ENCODE measurements at regions not wholly inside any gene's neighbourhood (a gene's known extent, or its start where the extent isn't known, plus 50 kb on each side); places are given as distances from the start of the nearest gene placed in this dataset.

DNA sequence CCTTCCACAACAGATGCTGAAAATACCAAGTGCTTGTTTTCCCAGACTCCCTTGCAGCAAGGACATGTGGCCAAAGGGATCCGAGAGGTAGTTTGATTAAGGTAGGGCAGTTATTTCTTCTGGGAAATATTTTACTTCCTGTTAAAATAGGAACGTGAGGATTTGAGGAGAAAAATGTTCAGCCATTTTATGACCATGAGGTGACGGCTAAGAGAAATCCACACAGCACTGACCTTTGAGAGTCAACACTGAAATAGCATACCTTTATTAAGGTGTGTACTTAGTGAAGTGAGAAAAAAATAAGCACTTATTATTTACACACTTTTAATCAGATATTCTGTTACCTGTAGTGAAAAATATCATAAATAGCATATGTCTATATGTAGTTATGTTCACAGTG, 133.9 kb downstream of the PPP1R3A start:
- no CpG with 5 or more reads among the region's 3 CpGs for WGBS, 2 donors (ENCODE audit: extremely low coverage in 2 of 2, insufficient read length in 2 of 2, insufficient replicate concordance in 1 of 2)
- Histone ChIP-seq H3K4ac (ENCODE audit: low read length) (no peak overlapping the region), H4K8ac (ENCODE audit: low read depth, low read length) (no peak overlapping the region), H3K4me2 (ENCODE audit: insufficient read depth, low read length, poor library complexity, severe bottlenecking) (no peak overlapping the region), H2BK5ac (ENCODE audit: low read length) (no peak overlapping the region), H2BK12ac (ENCODE audit: low read length) (no peak overlapping the region), H3K18ac (ENCODE audit: low read length) (no peak overlapping the region), H4K91ac (ENCODE audit: low read depth, low read length, poor library complexity) (no peak overlapping the region), H2BK120ac (ENCODE audit: low read depth, low read length) (no peak overlapping the region), H3K4me1 (ENCODE audit: control insufficient read depth in 2 of 2, insufficient read depth in 1 of 2, low read depth in 1 of 2, low read length in 2 of 2) (no peaks in the 10 kb centered on the region), H3K79me1 (ENCODE audit: low read depth, low read length) (no peaks in the 10 kb centered on the region), H3K27ac (replicated peaks; ENCODE audit: low read length) (no peak overlapping the region), H3K4me3 (ENCODE audit: low read length in 2 of 2) (no peak overlapping the region), H3K14ac (ENCODE audit: low read length) (no peak overlapping the region), H3K9ac (ENCODE audit: low read depth, low read length, poor library complexity) (no peak overlapping the region), H3K36me3 (replicated peaks in 1 of 2; ENCODE audit: control insufficient read depth in 2 of 2, insufficient read depth in 2 of 2, low read length in 2 of 2) (no peaks in the 10 kb centered on the region), H2BK15ac (ENCODE audit: low read length) (no peak overlapping the region), H3K27me3 (ENCODE audit: control insufficient read depth in 3 of 3, insufficient read depth in 3 of 3, low read depth in 1 of 3, low read length in 3 of 3) (no peaks in the 10 kb centered on the region), H2AFZ (ENCODE audit: low read length) (no peak overlapping the region), H2AK5ac (ENCODE audit: low read depth, low read length) (no peak overlapping the region), H3K9me3 (replicated peaks in 1 of 2; ENCODE audit: control insufficient read depth in 2 of 2, insufficient read depth in 1 of 2, low read depth in 1 of 2, low read length in 2 of 2) (no peaks in the 10 kb centered on the region), H3K23ac (ENCODE audit: low read depth, low read length, poor library complexity) (no peak overlapping the region)
- DNase-seq (ENCODE audit: low spot score): no peak

DNA sequence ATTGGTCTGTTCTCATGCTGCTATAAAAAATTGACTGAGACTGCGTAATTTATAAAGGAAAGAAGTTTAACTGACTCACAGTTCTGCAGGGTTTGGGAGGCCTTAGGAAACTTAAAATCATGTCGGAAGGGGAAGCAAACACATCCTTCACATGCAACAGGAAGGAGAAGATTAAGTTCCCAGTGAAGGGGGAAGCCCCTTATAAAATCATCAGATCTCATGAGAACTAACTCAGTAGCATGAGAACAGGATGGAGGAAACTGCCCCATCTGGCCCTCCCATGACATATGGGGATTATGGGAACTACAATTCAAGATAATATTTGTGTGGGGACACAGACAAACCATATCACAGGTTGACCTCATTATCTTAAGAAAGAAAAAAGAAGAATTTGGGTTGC, 134.5 kb downstream of the PPP1R3A start:
- DNase-seq (ENCODE audit: low spot score): no peak
- no CpG with 5 or more reads among the region's 2 CpGs for WGBS, 2 donors (ENCODE audit: extremely low coverage in 2 of 2, insufficient read length in 2 of 2, insufficient replicate concordance in 1 of 2)
- H3K4me1 ChIP-seq (ENCODE audit: control insufficient read depth in 2 of 2, insufficient read depth in 1 of 2, low read depth in 1 of 2, low read length in 2 of 2): no peaks in the 10 kb centered on the region

DNA sequence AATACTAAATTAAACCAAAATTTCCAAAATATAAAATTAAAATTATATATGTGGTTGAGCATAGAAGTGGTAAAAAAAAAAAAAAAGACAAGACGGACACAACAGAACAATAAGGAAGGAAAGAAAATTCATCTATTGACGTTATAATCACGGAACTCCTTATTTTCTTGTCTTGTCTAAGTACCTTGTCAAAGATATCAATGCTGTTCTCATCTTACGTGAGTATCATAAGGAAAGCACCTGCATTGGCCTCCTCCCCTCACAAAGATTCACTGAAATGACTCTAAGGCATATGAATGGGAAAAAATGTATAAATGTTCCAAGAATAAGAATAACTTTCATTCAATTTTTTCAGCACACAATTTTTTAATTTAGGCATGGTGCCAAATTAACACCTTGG, 135.4 kb downstream of the PPP1R3A start:
- DNase-seq (ENCODE audit: low spot score): no peak
- H3K79me1 ChIP-seq (ENCODE audit: low read depth, low read length): no peaks in the 10 kb centered on the region
- no peak overlapping the region for H2BK15ac ChIP-seq (ENCODE audit: low read length)
- no CpG with 5 or more reads among the region's 4 CpGs for WGBS, 2 donors (ENCODE audit: extremely low coverage in 2 of 2, insufficient read length in 2 of 2, insufficient replicate concordance in 1 of 2)
- no peak overlapping the region for H2BK12ac ChIP-seq (ENCODE audit: low read length)
- no peak overlapping the region for H2AFZ ChIP-seq (ENCODE audit: low read length)
- no peak overlapping the region for H2BK5ac ChIP-seq (ENCODE audit: low read length)
- H2AK5ac ChIP-seq (ENCODE audit: low read depth, low read length): no peak overlapping the region
- no peaks in the 10 kb centered on the region for H3K27me3 ChIP-seq (ENCODE audit: control insufficient read depth in 3 of 3, insufficient read depth in 3 of 3, low read depth in 1 of 3, low read length in 3 of 3)
- H3K36me3 ChIP-seq (replicated peaks in 1 of 2; ENCODE audit: control insufficient read depth in 2 of 2, insufficient read depth in 2 of 2, low read length in 2 of 2): no peaks in the 10 kb centered on the region
- H3K4me2 ChIP-seq (ENCODE audit: insufficient read depth, low read length, poor library complexity, severe bottlenecking): no peak overlapping the region
- no peak overlapping the region for H3K18ac ChIP-seq (ENCODE audit: low read length)
- no peak overlapping the region for H3K4me3 ChIP-seq (ENCODE audit: low read length in 2 of 2)
- no peak overlapping the region for H3K4ac ChIP-seq (ENCODE audit: low read length)
- H3K14ac ChIP-seq (ENCODE audit: low read length): no peak overlapping the region
- H3K9me3 ChIP-seq (replicated peaks in 1 of 2; ENCODE audit: control insufficient read depth in 2 of 2, insufficient read depth in 1 of 2, low read depth in 1 of 2, low read length in 2 of 2): no peaks in the 10 kb centered on the region
- no peak overlapping the region for H3K23ac ChIP-seq (ENCODE audit: low read depth, low read length, poor library complexity)
- H2BK120ac ChIP-seq (ENCODE audit: low read depth, low read length): no peak overlapping the region
- H3K9ac ChIP-seq (ENCODE audit: low read depth, low read length, poor library complexity): no peak overlapping the region
- H3K27ac ChIP-seq (replicated peaks; ENCODE audit: low read length): no peak overlapping the region
- H4K91ac ChIP-seq (ENCODE audit: low read depth, low read length, poor library complexity): no peak overlapping the region
- H3K4me1 ChIP-seq (ENCODE audit: control insufficient read depth in 2 of 2, insufficient read depth in 1 of 2, low read depth in 1 of 2, low read length in 2 of 2): no peaks in the 10 kb centered on the region
- no peak overlapping the region for H4K8ac ChIP-seq (ENCODE audit: low read depth, low read length)

More for the DNA sequence above, 134.5 kb downstream of the PPP1R3A start:
- H3K4me3 ChIP-seq (ENCODE audit: low read length in 2 of 2): no peak overlapping the region
- H3K23ac ChIP-seq (ENCODE audit: low read depth, low read length, poor library complexity): no peak overlapping the region
- H2AFZ ChIP-seq (ENCODE audit: low read length): no peak overlapping the region
- no peak overlapping the region for H2BK120ac ChIP-seq (ENCODE audit: low read depth, low read length)
- H3K36me3 ChIP-seq (replicated peaks in 1 of 2; ENCODE audit: control insufficient read depth in 2 of 2, insufficient read depth in 2 of 2, low read length in 2 of 2): no peaks in the 10 kb centered on the region
- H3K14ac ChIP-seq (ENCODE audit: low read length): no peak overlapping the region
- H2AK5ac ChIP-seq (ENCODE audit: low read depth, low read length): no peak overlapping the region
- H3K27me3 ChIP-seq (ENCODE audit: control insufficient read depth in 3 of 3, insufficient read depth in 3 of 3, low read depth in 1 of 3, low read length in 3 of 3): no peaks in the 10 kb centered on the region
- H3K4ac ChIP-seq (ENCODE audit: low read length): no peak overlapping the region
- no peak overlapping the region for H4K91ac ChIP-seq (ENCODE audit: low read depth, low read length, poor library complexity)
- no peak overlapping the region for H3K27ac ChIP-seq (replicated peaks; ENCODE audit: low read length)
- no peak overlapping the region for H3K4me2 ChIP-seq (ENCODE audit: insufficient read depth, low read length, poor library complexity, severe bottlenecking)
- no peak overlapping the region for H4K8ac ChIP-seq (ENCODE audit: low read depth, low read length)
- H3K9me3 ChIP-seq (replicated peaks in 1 of 2; ENCODE audit: control insufficient read depth in 2 of 2, insufficient read depth in 1 of 2, low read depth in 1 of 2, low read length in 2 of 2): no peaks in the 10 kb centered on the region
- no peaks in the 10 kb centered on the region for H3K79me1 ChIP-seq (ENCODE audit: low read depth, low read length)
- no peak overlapping the region for H3K18ac ChIP-seq (ENCODE audit: low read length)
- H2BK5ac ChIP-seq (ENCODE audit: low read length): no peak overlapping the region
- no peak overlapping the region for H2BK12ac ChIP-seq (ENCODE audit: low read length)
- H3K9ac ChIP-seq (ENCODE audit: low read depth, low read length, poor library complexity): no peak overlapping the region
- no peak overlapping the region for H2BK15ac ChIP-seq (ENCODE audit: low read length)

DNA sequence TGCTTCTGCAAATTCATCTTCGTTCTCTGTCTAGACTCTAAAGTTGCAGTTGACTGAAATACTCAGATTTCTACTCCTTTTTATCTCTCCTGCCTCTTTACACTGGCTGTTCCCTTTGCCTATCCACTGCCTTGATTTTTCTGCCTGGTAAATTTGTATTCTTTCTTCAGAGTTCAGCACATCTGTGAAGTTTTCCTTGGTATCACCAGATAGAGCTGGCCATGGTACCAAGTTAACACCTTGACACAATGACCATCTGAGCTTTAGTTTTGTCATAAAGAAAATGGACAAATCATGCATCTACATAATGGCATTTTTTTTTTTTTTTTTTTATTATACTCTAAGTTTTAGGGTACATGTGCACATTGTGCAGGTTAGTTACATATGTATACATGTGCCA, 143.0 kb downstream of the PPP1R3A start:
- Histone ChIP-seq H2AK5ac (ENCODE audit: low read depth, low read length) (no peak overlapping the region), H3K18ac (ENCODE audit: low read length) (no peak overlapping the region), H4K8ac (ENCODE audit: low read depth, low read length) (no peak overlapping the region), H3K9me3 (replicated peaks in 1 of 2; ENCODE audit: control insufficient read depth in 2 of 2, insufficient read depth in 1 of 2, low read depth in 1 of 2, low read length in 2 of 2) (no peaks in the 10 kb centered on the region), H3K14ac (ENCODE audit: low read length) (no peak overlapping the region), H2AFZ (ENCODE audit: low read length) (no peak overlapping the region), H2BK5ac (ENCODE audit: low read length) (no peak overlapping the region), H2BK15ac (ENCODE audit: low read length) (no peak overlapping the region), H2BK120ac (ENCODE audit: low read depth, low read length) (no peak overlapping the region), H3K23ac (ENCODE audit: low read depth, low read length, poor library complexity) (no peak overlapping the region), H3K27me3 (ENCODE audit: control insufficient read depth in 3 of 3, insufficient read depth in 3 of 3, low read depth in 1 of 3, low read length in 3 of 3) (no peaks in the 10 kb centered on the region), H3K4me1 (ENCODE audit: control insufficient read depth in 2 of 2, insufficient read depth in 1 of 2, low read depth in 1 of 2, low read length in 2 of 2) (no peaks in the 10 kb centered on the region), H4K91ac (ENCODE audit: low read depth, low read length, poor library complexity) (no peak overlapping the region), H3K9ac (ENCODE audit: low read depth, low read length, poor library complexity) (no peak overlapping the region), H3K79me1 (ENCODE audit: low read depth, low read length) (no peaks in the 10 kb centered on the region), H3K27ac (replicated peaks; ENCODE audit: low read length) (no peak overlapping the region), H3K4me2 (ENCODE audit: insufficient read depth, low read length, poor library complexity, severe bottlenecking) (no peak overlapping the region), H3K4me3 (ENCODE audit: low read length in 2 of 2) (no peak overlapping the region), H2BK12ac (ENCODE audit: low read length) (no peak overlapping the region), H3K36me3 (replicated peaks in 1 of 2; ENCODE audit: control insufficient read depth in 2 of 2, insufficient read depth in 2 of 2, low read length in 2 of 2) (no peaks in the 10 kb centered on the region), H3K4ac (ENCODE audit: low read length) (no peak overlapping the region)
- WGBS, 2 donors (ENCODE audit: extremely low coverage in 2 of 2, insufficient read length in 2 of 2, insufficient replicate concordance in 1 of 2): no CpG with 5 or more reads among the region's 1 CpG
- DNase-seq (ENCODE audit: low spot score): no peak
